GM12878 (cell line): ENCODE measurements at regions not wholly inside any gene's neighbourhood (a gene's known extent, or its start where the extent isn't known, plus 50 kb on each side); places are given as distances from the start of the nearest gene placed in this dataset.

Experiments
- ATAC-seq: fragments of 200-7000 bp; cut with Tn5 transposase; 3 replicates; pipeline ENCODE4 v1.9.1; 2020; ENCODE audit warnings: mild to moderate bottlenecking, moderate library complexity
- BruUV-seq: library from RNA; stranded (reverse); fragments of 400-500 nt; replicated peaks from 2 replicates; lab custom pipeline; 2021; lab: Mats Ljungman, UMichigan
- CTCF ChIA-PET: fragments of 300-600 bp; sonication (Branson Sonifier 250); formaldehyde crosslinking; extraction: SDS; loops from one replicate; lab custom pipeline; 2021; ENCODE audit warnings: inconsistent platforms; lab: Yijun Ruan, JAX
- POLR2A ChIA-PET: fragments of 350-600 bp; formaldehyde crosslinking; extraction: SDS; loops from one replicate; lab custom pipeline; 2021; ENCODE audit warnings: inconsistent platforms; lab: Charles Lee
- RAD21 ChIA-PET: fragments of 300-600 bp; sonication (Branson Sonifier 250); formaldehyde crosslinking; loops from one replicate; lab custom pipeline; 2023; ENCODE audit warnings: antibody characterized with exemption; ENCODE audit not compliant: unreplicated experiment; lab: Charles Lee
- SMC1A ChIA-PET: fragments of 300-600 bp; sonication (Branson Sonifier 250); formaldehyde crosslinking; loops from one replicate; lab custom pipeline; 2023; ENCODE audit not compliant: unreplicated experiment, uncharacterized antibody; lab: Charles Lee
- DNase-seq: peaks from one replicate; pipeline ENCODE4 v3.0.0-alpha.2; 2011; ENCODE audit warnings: low read depth, low spot score
- FAIRE-seq: peaks from 3 replicates; lab custom pipeline; 2011; peaks lifted over from hg19 to GRCh38; lab: Jason Lieb, UNC
- H2AFZ ChIP-seq: 2 replicates; pipeline ENCODE4 v1.6.0; 2011; ENCODE audit warnings: low read depth, low read length, control low read depth; ENCODE audit not compliant: control insufficient read depth
- H3K27ac ChIP-seq: 2 replicates; pipeline ENCODE4 v1.5.1; 2011; ENCODE audit warnings: control low read depth; ENCODE audit not compliant: control insufficient read depth, insufficient read depth
- H3K27me3 ChIP-seq, 2 experiments: replicated peaks in 1 of 2; 2 replicates each; pipeline versions ENCODE4 v1.6.0 to v1.6.1; 2011; ENCODE audit warnings: low read length in 1 of 2; ENCODE audit not compliant: control insufficient read depth in 2 of 2, insufficient read depth in 2 of 2
- H3K36me3 ChIP-seq, 2 experiments: 2 replicates each; pipeline ENCODE4 v1.5.1; 2011; ENCODE audit warnings: low read length in 1 of 2; ENCODE audit not compliant: control insufficient read depth in 2 of 2, insufficient read depth in 2 of 2
- H3K4me1 ChIP-seq: 2 replicates; pipeline ENCODE4 v1.6.1; 2011; ENCODE audit warnings: mild to moderate bottlenecking, low read length, moderate library complexity, mixed read lengths; ENCODE audit not compliant: control insufficient read depth, insufficient read depth
- H3K4me2 ChIP-seq: 2 replicates; pipeline ENCODE4 v1.6.0; 2011; ENCODE audit warnings: control low read depth; ENCODE audit not compliant: control insufficient read depth, insufficient read depth
- H3K4me3 ChIP-seq: fragments of 200-600 bp; sonication (generic); 2 replicates; pipeline ENCODE4 v1.5.1; 2016
- H3K79me2 ChIP-seq: 2 replicates; pipeline ENCODE4 v1.6.0; 2011; ENCODE audit warnings: low read length; ENCODE audit not compliant: control insufficient read depth, insufficient read depth
- H3K9ac ChIP-seq: 2 replicates; pipeline ENCODE4 v1.8.0; 2011; ENCODE audit warnings: low read length, control low read depth, mixed read lengths; ENCODE audit not compliant: control insufficient read depth, insufficient read depth
- H3K9me3 ChIP-seq: replicated peaks from 3 replicates; pipeline ENCODE4 v1.5.1; 2011; ENCODE audit warnings: mild to moderate bottlenecking, low read length; ENCODE audit not compliant: control insufficient read depth, insufficient read depth
- H4K20me1 ChIP-seq: 2 replicates; pipeline ENCODE4 v1.6.0; 2011; ENCODE audit not compliant: control insufficient read depth, insufficient read depth
- DPF2 ChIP-seq: fragments of 450-650 bp; IDR thresholded peaks from 2 replicates; pipeline ENCODE4 v1.6.1; 2017; ENCODE audit warnings: mild to moderate bottlenecking
- GATAD2B ChIP-seq: fragments of 450-650 bp; conservative IDR thresholded peaks from 2 replicates; pipeline ENCODE4 v1.6.1; 2017; ENCODE audit warnings: low read depth, mild to moderate bottlenecking, moderate library complexity
- KAT2A ChIP-seq: conservative IDR thresholded peaks from 2 replicates; pipeline ENCODE4 v1.6.1; 2011; ENCODE audit warnings: low read depth, low read length; ENCODE audit not compliant: control insufficient read depth
- MTA2 ChIP-seq: fragments of 450-650 bp; IDR thresholded peaks from 2 replicates; pipeline ENCODE4 v1.6.1; 2016; ENCODE audit warnings: low read depth, mild to moderate bottlenecking, moderate library complexity
- NBN ChIP-seq: fragments of 450-650 bp; IDR thresholded peaks from 2 replicates; pipeline ENCODE4 v1.6.1; 2016
- POLR2A ChIP-seq: IDR thresholded peaks from 2 replicates; pipeline ENCODE4 v1.6.1; 2011; ENCODE audit warnings: low read depth, mild to moderate bottlenecking, low read length
- SMAD5 ChIP-seq: IDR thresholded peaks from 2 replicates; pipeline ENCODE4 v1.6.1; 2016; ENCODE audit warnings: antibody characterized with exemption, low read depth
- ZNF592 ChIP-seq: fragments of 450-650 bp; IDR thresholded peaks from 2 replicates; pipeline ENCODE4 v1.6.1; 2017; ENCODE audit warnings: mild to moderate bottlenecking, moderate library complexity
- WGBS: methylation state at CpG from one replicate; pipeline ENCODE4 v1.1.6; 2016; ENCODE audit warnings: low lambda C conversion rate; ENCODE audit not compliant: insufficient replicate concordance, insufficient coverage; ENCODE audit errors: missing lambda C conversion rate; 5-methylcytosine and 5-hydroxymethylcytosine counted together
- in situ Hi-C: fragments of 300-500 bp; cut with MboI; formaldehyde crosslinking; loops from 9 replicates; pipeline ENCODE4 v1.14.3; 2018; ENCODE audit warnings: mixed read lengths
- intact Hi-C: fragments of 100-400 bp; cut with micrococcal nuclease; formaldehyde crosslinking; loops from one replicate; pipeline ENCODE4 v1.14.2; 2022; ENCODE audit not compliant: unreplicated experiment
- TF ChIP-seq, protein P1 (sequence below): IDR thresholded peaks from 2 replicates; pipeline ENCODE4 v1.6.1; 2012; ENCODE audit warnings: low read length, inconsistent platforms
- TF ChIP-seq, protein P2 (sequence below): IDR thresholded peaks from 2 replicates; pipeline ENCODE4 v1.6.1; 2011; ENCODE audit warnings: borderline replicate concordance, low read depth, mild to moderate bottlenecking, moderate library complexity, mixed read lengths, low read length; ENCODE audit not compliant: insufficient read depth; ENCODE audit errors: extremely low read length

- H3K36me3 ChIP-seq, result no peaks in the 10 kb centered on the region
- ATAC-seq, result no peak
- H2AFZ ChIP-seq, result no peak overlapping the region
- FAIRE-seq, result no peak
- WGBS, result 46% methylated on average over 4 of the region's 4 CpGs
- H3K27ac ChIP-seq, result no peak overlapping the region
- H3K4me1 ChIP-seq, result no peaks in the 10 kb centered on the region
- H3K4me3 ChIP-seq, result no peak overlapping the region
- intact Hi-C loops, result no loop called here
- no peaks in the 10 kb centered on the region for H3K9me3 ChIP-seq
- ChIA-PET POLR2A (no interaction called here), CTCF (no interaction called here), RAD21 (no interaction called here), SMC1A (no interaction called here)
- H3K79me2 ChIP-seq, result no peaks in the 10 kb centered on the region
- H3K9ac ChIP-seq, result no peak overlapping the region
- no peak overlapping the region for H3K4me2 ChIP-seq
- BruUV-seq, result no TSS peak
- in situ Hi-C loops, result no loop called here
- no peak for TF ChIP-seq MTA2
- H3K27me3 ChIP-seq, result no peaks in the 10 kb centered on the region; a peak in 2 of 4 replicates
- DNase-seq, result no peak
- H4K20me1 ChIP-seq, result no peaks in the 10 kb centered on the region
Observed at GRCh38 chr3:182172534-182172933, 460.8 kb downstream of the SOX2 start.

DNA sequence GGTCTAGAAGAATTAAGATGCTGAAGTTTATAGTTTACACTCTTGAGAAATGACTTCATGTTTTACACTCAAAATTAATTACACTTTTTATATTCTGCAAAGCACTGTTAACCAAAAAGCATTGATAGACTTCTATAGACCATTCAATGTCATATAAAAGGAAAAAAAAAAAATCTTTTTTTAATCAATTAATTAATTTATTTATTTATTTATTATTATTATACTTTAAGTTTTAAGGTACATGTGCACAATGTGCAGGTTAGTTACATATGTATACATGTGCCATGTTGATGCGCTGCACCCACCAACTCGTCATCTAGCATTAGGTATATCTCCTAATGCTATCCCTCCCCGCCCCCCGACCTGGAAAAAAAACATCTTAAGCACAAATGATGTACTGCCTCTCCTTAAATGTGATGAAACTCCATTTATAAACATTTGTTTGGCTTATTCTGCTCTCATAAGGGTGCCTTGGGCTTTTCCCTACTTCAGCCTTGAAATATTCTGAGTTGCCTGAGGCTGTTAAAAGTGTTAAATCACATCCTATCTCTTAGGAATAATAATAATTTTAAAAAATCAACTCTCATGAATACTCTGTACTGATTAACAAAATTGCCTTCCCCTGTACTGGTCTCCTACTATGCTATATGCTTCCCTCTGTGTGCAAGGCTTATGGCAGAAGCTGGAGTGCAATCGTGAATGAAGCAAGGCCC, 466.9 kb downstream of the SOX2 start:
- SMC1A ChIA-PET, result no interaction called here
- intact Hi-C loops, result no loop called here

More for the DNA sequence above, 466.9 kb downstream of the SOX2 start:
- in situ Hi-C loops, result no loop called here
- Histone ChIP-seq H3K36me3 (no peaks in the 10 kb centered on the region), H3K4me3 (no peak overlapping the region), H3K4me1 (no peaks in the 10 kb centered on the region), H3K9me3 (no peaks in the 10 kb centered on the region), H3K9ac (no peak overlapping the region), H3K4me2 (no peak overlapping the region), H3K27me3 (no peaks in the 10 kb centered on the region; a peak in 2 of 4 replicates), H4K20me1 (no peaks in the 10 kb centered on the region), H3K79me2 (no peaks in the 10 kb centered on the region), H3K27ac (no peak overlapping the region), H2AFZ (no peak overlapping the region)
- RAD21 ChIA-PET, result no interaction called here
- BruUV-seq, result no TSS peak
- ATAC-seq, result no peak
- POLR2A ChIA-PET, result no interaction called here
- whole genome bisulfite sequencing, result 0% methylated on average over 5 of the region's 5 CpGs
- no peak for DNase-seq
- no peak for FAIRE-seq
- TF ChIP-seq KAT2A (no peak), SMAD5 (no peak), ZNF592 (no peak), DPF2 (no peak), POLR2A (no peak), NBN (no peak), GATAD2B (no peak)
- TF ChIP-seq, protein P1, sequence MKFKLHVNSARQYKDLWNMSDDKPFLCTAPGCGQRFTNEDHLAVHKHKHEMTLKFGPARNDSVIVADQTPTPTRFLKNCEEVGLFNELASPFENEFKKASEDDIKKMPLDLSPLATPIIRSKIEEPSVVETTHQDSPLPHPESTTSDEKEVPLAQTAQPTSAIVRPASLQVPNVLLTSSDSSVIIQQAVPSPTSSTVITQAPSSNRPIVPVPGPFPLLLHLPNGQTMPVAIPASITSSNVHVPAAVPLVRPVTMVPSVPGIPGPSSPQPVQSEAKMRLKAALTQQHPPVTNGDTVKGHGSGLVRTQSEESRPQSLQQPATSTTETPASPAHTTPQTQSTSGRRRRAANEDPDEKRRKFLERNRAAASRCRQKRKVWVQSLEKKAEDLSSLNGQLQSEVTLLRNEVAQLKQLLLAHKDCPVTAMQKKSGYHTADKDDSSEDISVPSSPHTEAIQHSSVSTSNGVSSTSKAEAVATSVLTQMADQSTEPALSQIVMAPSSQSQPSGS, result no peak
- TF ChIP-seq, protein P2, sequence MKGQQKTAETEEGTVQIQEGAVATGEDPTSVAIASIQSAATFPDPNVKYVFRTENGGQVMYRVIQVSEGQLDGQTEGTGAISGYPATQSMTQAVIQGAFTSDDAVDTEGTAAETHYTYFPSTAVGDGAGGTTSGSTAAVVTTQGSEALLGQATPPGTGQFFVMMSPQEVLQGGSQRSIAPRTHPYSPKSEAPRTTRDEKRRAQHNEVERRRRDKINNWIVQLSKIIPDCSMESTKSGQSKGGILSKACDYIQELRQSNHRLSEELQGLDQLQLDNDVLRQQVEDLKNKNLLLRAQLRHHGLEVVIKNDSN, result no peak
- CTCF ChIA-PET, result no interaction called here
